ENCODE measurements at regions not wholly inside any gene's neighbourhood (a gene's known extent, or its start where the extent isn't known, plus 50 kb on each side); places are given as distances from the start of the nearest gene placed in this dataset.

DNA sequence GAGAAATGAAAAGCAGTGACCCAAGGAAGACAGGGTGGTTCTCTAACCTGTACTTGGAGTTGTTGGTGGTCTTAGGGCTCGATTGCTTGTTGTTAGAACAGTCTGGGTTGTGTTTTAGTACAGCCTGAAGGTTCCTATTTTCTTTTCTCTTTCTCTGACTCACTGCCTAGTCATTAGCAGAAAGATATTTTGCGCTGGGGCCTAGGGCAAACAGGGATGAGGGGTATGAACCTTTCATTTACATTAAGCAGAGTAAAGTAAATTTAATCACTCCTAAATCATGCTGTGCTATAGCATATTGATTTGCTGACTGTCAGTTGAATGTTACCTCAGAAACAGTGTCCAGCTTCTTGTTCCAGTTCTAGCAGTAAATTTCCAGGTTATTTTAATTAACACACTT is 197.2 kb downstream of the RWDD3 start:
- in situ Hi-C loops (cut with MboI; ENCODE audit: low pct_unique_long_range_greater_than_20kb, low sequenced_read_pairs, unreplicated experiment): no loop called here
- TF ChIP-seq, protein P1, sequence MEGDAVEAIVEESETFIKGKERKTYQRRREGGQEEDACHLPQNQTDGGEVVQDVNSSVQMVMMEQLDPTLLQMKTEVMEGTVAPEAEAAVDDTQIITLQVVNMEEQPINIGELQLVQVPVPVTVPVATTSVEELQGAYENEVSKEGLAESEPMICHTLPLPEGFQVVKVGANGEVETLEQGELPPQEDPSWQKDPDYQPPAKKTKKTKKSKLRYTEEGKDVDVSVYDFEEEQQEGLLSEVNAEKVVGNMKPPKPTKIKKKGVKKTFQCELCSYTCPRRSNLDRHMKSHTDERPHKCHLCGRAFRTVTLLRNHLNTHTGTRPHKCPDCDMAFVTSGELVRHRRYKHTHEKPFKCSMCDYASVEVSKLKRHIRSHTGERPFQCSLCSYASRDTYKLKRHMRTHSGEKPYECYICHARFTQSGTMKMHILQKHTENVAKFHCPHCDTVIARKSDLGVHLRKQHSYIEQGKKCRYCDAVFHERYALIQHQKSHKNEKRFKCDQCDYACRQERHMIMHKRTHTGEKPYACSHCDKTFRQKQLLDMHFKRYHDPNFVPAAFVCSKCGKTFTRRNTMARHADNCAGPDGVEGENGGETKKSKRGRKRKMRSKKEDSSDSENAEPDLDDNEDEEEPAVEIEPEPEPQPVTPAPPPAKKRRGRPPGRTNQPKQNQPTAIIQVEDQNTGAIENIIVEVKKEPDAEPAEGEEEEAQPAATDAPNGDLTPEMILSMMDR (IDR thresholded peaks at IDR 0.05; ENCODE audit: extremely low read depth, insufficient read depth, missing control alignments): no peak
- DNase-seq (ENCODE audit: low spot score): no peak

DNA sequence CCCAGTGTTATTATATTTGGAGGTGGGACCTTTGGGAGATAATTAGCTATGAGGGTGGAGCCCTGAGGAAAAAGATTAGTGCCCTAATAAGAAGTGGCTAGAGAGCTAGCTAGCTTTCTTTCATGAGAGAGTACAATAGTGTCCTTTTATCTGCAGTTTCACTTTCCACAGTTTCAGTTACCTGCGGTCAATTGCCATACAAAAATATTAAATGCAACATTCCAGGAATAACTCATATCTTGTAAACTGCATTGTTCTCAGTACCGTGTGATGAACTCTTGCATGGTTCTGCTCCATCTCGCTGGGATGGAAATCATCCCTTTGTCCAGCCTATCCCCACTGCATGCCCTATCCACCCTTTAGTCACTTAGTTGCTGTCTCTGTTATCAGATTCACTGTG is 201.6 kb downstream of the RWDD3 start:
- DNase-seq (ENCODE audit: low spot score): no peak
- in situ Hi-C loops (cut with MboI; ENCODE audit: low pct_unique_long_range_greater_than_20kb, low sequenced_read_pairs, unreplicated experiment): no loop called here
- TF ChIP-seq, protein P1 (IDR thresholded peaks at IDR 0.05; ENCODE audit: extremely low read depth, insufficient read depth, missing control alignments): no peak

DNA sequence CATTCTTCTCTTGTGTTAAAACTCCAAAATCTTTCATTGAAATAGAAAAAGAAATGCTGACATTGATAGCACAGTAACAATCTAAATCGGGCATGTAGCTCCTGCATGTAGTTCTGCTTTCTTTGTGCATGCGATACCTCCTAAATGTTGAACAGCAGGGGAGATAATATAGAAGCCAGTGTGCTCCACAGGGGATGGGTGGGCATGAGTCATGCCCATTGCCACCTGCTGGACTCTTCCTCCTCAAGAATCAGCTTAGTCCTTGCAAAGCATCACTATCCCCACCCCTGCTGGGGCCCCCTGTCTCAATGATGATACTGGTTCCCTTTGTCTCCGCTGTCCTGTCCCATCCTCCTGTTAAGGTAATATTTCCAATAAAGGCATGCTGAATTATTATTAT is 203.0 kb downstream of the RWDD3 start:
- no peak for DNase-seq (ENCODE audit: low spot score)
- TF ChIP-seq, protein P1 (IDR thresholded peaks at IDR 0.05; ENCODE audit: extremely low read depth, insufficient read depth, missing control alignments): no peak

GRCh38 chr1:95437781-95438180 is 203.8 kb downstream of the RWDD3 start:
- TF ChIP-seq, protein P1 (IDR thresholded peaks at IDR 0.05; ENCODE audit: extremely low read depth, insufficient read depth, missing control alignments): no peak
- in situ Hi-C loops (cut with MboI; ENCODE audit: low pct_unique_long_range_greater_than_20kb, low sequenced_read_pairs, unreplicated experiment): no loop called here
- DNase-seq (ENCODE audit: low spot score): no peak

More for the DNA sequence above, 203.0 kb downstream of the RWDD3 start:
- in situ Hi-C loops (cut with MboI; ENCODE audit: low pct_unique_long_range_greater_than_20kb, low sequenced_read_pairs, unreplicated experiment): no loop called here

- no peak for DNase-seq (ENCODE audit: low spot score)
- in situ Hi-C loops (cut with MboI; ENCODE audit: low pct_unique_long_range_greater_than_20kb, low sequenced_read_pairs, unreplicated experiment): no loop called here
- TF ChIP-seq, protein P1 (IDR thresholded peaks at IDR 0.05; ENCODE audit: extremely low read depth, insufficient read depth, missing control alignments): no peak
These were observed 204.4 kb downstream of the RWDD3 start for GRCh38 chr1:95438218-95438948.

- TF ChIP-seq, protein P1 (IDR thresholded peaks at IDR 0.05; ENCODE audit: extremely low read depth, insufficient read depth, missing control alignments): no peak
- DNase-seq (ENCODE audit: low spot score): no peak
- in situ Hi-C loops (cut with MboI; ENCODE audit: low pct_unique_long_range_greater_than_20kb, low sequenced_read_pairs, unreplicated experiment): no loop called here
These were observed 206.5 kb downstream of the RWDD3 start for GRCh38 chr1:95440511-95440910.
